ENCODE measurements at regions not wholly inside any gene's neighbourhood (a gene's known extent, or its start where the extent isn't known, plus 50 kb on each side); places are given as distances from the start of the nearest gene placed in this dataset.

DNA sequence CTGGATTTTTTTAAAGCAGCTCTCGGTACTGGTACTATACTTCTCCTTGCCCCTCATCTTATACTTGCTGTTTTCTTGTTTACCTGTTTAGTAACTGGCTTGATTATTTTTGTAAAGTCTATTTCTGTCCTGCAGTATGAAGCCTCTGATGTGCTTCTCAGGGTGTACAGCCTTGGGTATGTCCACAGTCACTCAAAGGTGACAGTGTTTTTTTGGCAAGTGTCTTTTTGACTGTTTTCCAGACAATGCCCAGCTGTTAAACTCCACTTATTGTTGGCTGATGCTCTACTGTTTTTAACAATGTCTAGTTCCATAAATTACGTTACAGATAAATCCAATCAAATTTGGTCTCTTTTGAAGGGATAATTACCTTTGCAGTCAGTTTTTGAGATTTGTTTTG is 475.2 kb downstream of the JRKL start (continued):
- TF ChIP-seq, protein P1, sequence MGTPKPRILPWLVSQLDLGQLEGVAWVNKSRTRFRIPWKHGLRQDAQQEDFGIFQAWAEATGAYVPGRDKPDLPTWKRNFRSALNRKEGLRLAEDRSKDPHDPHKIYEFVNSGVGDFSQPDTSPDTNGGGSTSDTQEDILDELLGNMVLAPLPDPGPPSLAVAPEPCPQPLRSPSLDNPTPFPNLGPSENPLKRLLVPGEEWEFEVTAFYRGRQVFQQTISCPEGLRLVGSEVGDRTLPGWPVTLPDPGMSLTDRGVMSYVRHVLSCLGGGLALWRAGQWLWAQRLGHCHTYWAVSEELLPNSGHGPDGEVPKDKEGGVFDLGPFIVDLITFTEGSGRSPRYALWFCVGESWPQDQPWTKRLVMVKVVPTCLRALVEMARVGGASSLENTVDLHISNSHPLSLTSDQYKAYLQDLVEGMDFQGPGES (IDR thresholded peaks at IDR 0.05; ENCODE audit: low read depth, low read length): no peak
- TF ChIP-seq, protein P2, sequence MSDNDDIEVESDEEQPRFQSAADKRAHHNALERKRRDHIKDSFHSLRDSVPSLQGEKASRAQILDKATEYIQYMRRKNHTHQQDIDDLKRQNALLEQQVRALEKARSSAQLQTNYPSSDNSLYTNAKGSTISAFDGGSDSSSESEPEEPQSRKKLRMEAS (IDR thresholded peaks at IDR 0.05; ENCODE audit: low read depth): no peak
- no peak for TF ChIP-seq RAD21 (IDR thresholded peaks at IDR 0.05; ENCODE audit: low read length)
- TF ChIP-seq CHD2 (IDR thresholded peaks at IDR 0.05; ENCODE audit: low read length, partially characterized antibody): no peak
- TF ChIP-seq MEF2A (IDR thresholded peaks at IDR 0.05; ENCODE audit: borderline replicate concordance, low read depth): no peak
- TF ChIP-seq MXI1 (IDR thresholded peaks at IDR 0.05; ENCODE audit: low read depth, low read length): no peak
- TF ChIP-seq, protein P3, sequence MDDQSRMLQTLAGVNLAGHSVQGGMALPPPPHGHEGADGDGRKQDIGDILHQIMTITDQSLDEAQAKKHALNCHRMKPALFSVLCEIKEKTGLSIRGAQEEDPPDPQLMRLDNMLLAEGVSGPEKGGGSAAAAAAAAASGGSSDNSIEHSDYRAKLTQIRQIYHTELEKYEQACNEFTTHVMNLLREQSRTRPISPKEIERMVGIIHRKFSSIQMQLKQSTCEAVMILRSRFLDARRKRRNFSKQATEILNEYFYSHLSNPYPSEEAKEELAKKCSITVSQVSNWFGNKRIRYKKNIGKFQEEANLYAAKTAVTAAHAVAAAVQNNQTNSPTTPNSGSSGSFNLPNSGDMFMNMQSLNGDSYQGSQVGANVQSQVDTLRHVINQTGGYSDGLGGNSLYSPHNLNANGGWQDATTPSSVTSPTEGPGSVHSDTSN (IDR thresholded peaks at IDR 0.05): no peak
- TF ChIP-seq SIN3A (IDR thresholded peaks at IDR 0.05; ENCODE audit: borderline replicate concordance, low read depth, low read length): no peak
- no peak for TF ChIP-seq TCF12 (IDR thresholded peaks at IDR 0.05)
- TF ChIP-seq, protein P4, sequence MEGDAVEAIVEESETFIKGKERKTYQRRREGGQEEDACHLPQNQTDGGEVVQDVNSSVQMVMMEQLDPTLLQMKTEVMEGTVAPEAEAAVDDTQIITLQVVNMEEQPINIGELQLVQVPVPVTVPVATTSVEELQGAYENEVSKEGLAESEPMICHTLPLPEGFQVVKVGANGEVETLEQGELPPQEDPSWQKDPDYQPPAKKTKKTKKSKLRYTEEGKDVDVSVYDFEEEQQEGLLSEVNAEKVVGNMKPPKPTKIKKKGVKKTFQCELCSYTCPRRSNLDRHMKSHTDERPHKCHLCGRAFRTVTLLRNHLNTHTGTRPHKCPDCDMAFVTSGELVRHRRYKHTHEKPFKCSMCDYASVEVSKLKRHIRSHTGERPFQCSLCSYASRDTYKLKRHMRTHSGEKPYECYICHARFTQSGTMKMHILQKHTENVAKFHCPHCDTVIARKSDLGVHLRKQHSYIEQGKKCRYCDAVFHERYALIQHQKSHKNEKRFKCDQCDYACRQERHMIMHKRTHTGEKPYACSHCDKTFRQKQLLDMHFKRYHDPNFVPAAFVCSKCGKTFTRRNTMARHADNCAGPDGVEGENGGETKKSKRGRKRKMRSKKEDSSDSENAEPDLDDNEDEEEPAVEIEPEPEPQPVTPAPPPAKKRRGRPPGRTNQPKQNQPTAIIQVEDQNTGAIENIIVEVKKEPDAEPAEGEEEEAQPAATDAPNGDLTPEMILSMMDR (IDR thresholded peaks at IDR 0.05): no peak

DNA sequence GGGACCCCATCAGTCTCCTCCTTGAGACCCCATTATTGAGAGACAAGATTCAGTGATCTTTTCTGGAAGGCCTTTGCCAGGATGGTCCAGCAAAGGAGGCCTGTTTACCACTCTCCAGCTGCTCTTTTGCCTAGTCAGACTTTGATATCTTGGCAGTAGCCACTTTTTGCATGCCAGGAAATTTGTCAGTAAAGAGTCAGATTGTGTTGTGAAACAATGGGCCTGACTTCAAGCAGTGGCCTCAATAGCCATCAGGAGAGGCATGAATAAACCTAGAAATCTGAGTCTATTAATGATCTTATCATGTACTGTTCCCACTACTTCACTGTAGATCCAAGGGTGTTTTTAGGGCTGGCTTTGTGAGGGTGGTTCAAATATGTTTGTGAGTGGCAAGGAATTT is 479.4 kb downstream of the JRKL start:
- no peak overlapping the region for H3K4me3 ChIP-seq (ENCODE audit: low read depth in 2 of 2, low read length in 1 of 2)
- H3K9me2 ChIP-seq: no peaks in the 10 kb centered on the region
- H3K36me3 ChIP-seq (replicated peaks in 1 of 2; ENCODE audit: control insufficient read depth in 1 of 2, insufficient read depth in 2 of 2, low read length in 1 of 2): no peaks in the 10 kb centered on the region
- H3K79me2 ChIP-seq (ENCODE audit: insufficient read depth): no peaks in the 10 kb centered on the region
- no peak overlapping the region for H2AFZ ChIP-seq (ENCODE audit: low read depth)
- POLR2A ChIA-PET: no interaction called here
- no peak overlapping the region for H3K27ac ChIP-seq (ENCODE audit: low read depth in 2 of 2, low read length in 1 of 2)
- no peaks in the 10 kb centered on the region for H4K20me1 ChIP-seq (ENCODE audit: insufficient read depth)
- H3K9me3 ChIP-seq: no peaks in the 10 kb centered on the region
- no peaks in the 10 kb centered on the region; a peak in 1 of 4 replicates for H3K4me1 ChIP-seq (ENCODE audit: control insufficient read depth in 1 of 2, insufficient read depth in 2 of 2, low read depth in 1 of 2, low read length in 1 of 2)
- H3F3A ChIP-seq (replicated peaks; ENCODE audit: insufficient read depth): no peaks in the 10 kb centered on the region
- no peak overlapping the region for H3K9ac ChIP-seq
- H3K4me2 ChIP-seq: no peak overlapping the region
- no peak for DNase-seq
- TF ChIP-seq, protein P5, sequence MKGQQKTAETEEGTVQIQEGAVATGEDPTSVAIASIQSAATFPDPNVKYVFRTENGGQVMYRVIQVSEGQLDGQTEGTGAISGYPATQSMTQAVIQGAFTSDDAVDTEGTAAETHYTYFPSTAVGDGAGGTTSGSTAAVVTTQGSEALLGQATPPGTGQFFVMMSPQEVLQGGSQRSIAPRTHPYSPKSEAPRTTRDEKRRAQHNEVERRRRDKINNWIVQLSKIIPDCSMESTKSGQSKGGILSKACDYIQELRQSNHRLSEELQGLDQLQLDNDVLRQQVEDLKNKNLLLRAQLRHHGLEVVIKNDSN (IDR thresholded peaks at IDR 0.05; ENCODE audit: borderline replicate concordance, low read depth): no peak
- no peak for TF ChIP-seq ELF1 (IDR thresholded peaks at IDR 0.05)
- no peak for TF ChIP-seq GATA2 (CRISPR knock-in tag; IDR thresholded peaks at IDR 0.05)
- TF ChIP-seq EZH2phosphoT487 (IDR thresholded peaks at IDR 0.05; ENCODE audit: borderline replicate concordance, low read depth): no peak
- TF ChIP-seq YY1 (IDR thresholded peaks at IDR 0.05; ENCODE audit: low read depth): no peak
- TF ChIP-seq JUND (IDR thresholded peaks at IDR 0.05): no peak
- TF ChIP-seq, protein P6, sequence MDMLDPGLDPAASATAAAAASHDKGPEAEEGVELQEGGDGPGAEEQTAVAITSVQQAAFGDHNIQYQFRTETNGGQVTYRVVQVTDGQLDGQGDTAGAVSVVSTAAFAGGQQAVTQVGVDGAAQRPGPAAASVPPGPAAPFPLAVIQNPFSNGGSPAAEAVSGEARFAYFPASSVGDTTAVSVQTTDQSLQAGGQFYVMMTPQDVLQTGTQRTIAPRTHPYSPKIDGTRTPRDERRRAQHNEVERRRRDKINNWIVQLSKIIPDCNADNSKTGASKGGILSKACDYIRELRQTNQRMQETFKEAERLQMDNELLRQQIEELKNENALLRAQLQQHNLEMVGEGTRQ (IDR thresholded peaks at IDR 0.05; ENCODE audit: borderline replicate concordance, low read depth, low read length): no peak
- no peak for TF ChIP-seq RAD21 (IDR thresholded peaks at IDR 0.05; ENCODE audit: low read length)
- no peak for TF ChIP-seq MEF2A (IDR thresholded peaks at IDR 0.05; ENCODE audit: borderline replicate concordance, low read depth)
- no peak for TF ChIP-seq MXI1 (IDR thresholded peaks at IDR 0.05; ENCODE audit: low read depth, low read length)
- TF ChIP-seq RXRA (IDR thresholded peaks at IDR 0.05; ENCODE audit: borderline replicate concordance, low read depth): no peak
- no peak for TF ChIP-seq CHD2 (IDR thresholded peaks at IDR 0.05; ENCODE audit: low read length, partially characterized antibody)
- no peak for TF ChIP-seq TCF12 (IDR thresholded peaks at IDR 0.05)
- CTCF ChIA-PET: no interaction called here
- no peaks in the 10 kb centered on the region for H3K27me3 ChIP-seq (ENCODE audit: insufficient read depth)

Data from SK-N-SH (cell line).